AG04449 (cell line): ENCODE measurements at regions not wholly inside any gene's neighbourhood (a gene's known extent, or its start where the extent isn't known, plus 50 kb on each side); places are given as distances from the start of the nearest gene placed in this dataset.

Experiments used
- CTCF ChIA-PET: fragments of 350-600 bp; formaldehyde crosslinking; extraction: SDS; loops from one replicate; lab custom pipeline; 2021; ENCODE audit warnings: antibody characterized with exemption; lab: Yijun Ruan, JAX
- POLR2A ChIA-PET: fragments of 400-600, 350-600 bp; formaldehyde crosslinking; extraction: SDS; loops from one replicate; lab custom pipeline; 2020; ENCODE audit warnings: antibody characterized with exemption, inconsistent platforms; lab: Yijun Ruan, JAX
- DNase-seq: peaks from one replicate; pipeline ENCODE4 v3.0.0-alpha.2; 2010; ENCODE audit warnings: low read depth, low spot score
- H3K4me3 ChIP-seq: 2 replicates; pipeline ENCODE4 v1.5.1; 2011; ENCODE audit warnings: low read depth, mild to moderate bottlenecking, control low read depth, low read length
- CTCF ChIP-seq: IDR thresholded peaks from one replicate; pipeline ENCODE4 v1.5.1; 2011; ENCODE audit warnings: mild to moderate bottlenecking, moderate library complexity, low read length, control low read depth, inconsistent platforms; ENCODE audit not compliant: insufficient read depth; ENCODE audit errors: missing control alignments

GRCh38 chr16:63960321-63960720 is 1161.5 kb downstream of the CDH11 start:
- H3K4me3 ChIP-seq, result no peak overlapping the region
- ChIA-PET CTCF (no interaction called here), POLR2A (no interaction called here)
- TF ChIP-seq CTCF, result no peak
- DNase-seq, result no peak

GRCh38 chr16:63947022-63947421 is 1174.8 kb downstream of the CDH11 start:
- ChIA-PET CTCF (interaction anchor here (1.1 kb wide), 1 partner anchor 523 kb away, joined by 3 read pairs; no protein-coding TSS in a partner anchor), POLR2A (no interaction called here)
- TF ChIP-seq CTCF, result no peak
- no peak overlapping the region for H3K4me3 ChIP-seq
- DNase-seq, result no peak

GRCh38 chr16:63945806-63946205 is 1176.1 kb downstream of the CDH11 start:
- H3K4me3 ChIP-seq, result no peak overlapping the region
- POLR2A ChIA-PET, result no interaction called here
- CTCF ChIA-PET, result no interaction called here
- no peak for DNase-seq
- TF ChIP-seq CTCF, result no peak

GRCh38 chr16:63943566-63943965 is 1178.3 kb downstream of the CDH11 start:
- no peak overlapping the region for H3K4me3 ChIP-seq
- TF ChIP-seq CTCF, result no peak
- no peak for DNase-seq
- CTCF ChIA-PET, result interaction anchor here (0.7 kb wide), 1 partner anchor 85 kb away, joined by 3 read pairs; no protein-coding TSS in a partner anchor
- POLR2A ChIA-PET, result no interaction called here

GRCh38 chr16:63938661-63939060 is 1183.2 kb downstream of the CDH11 start:
- no peak for TF ChIP-seq CTCF
- DNase-seq, result no peak
- CTCF ChIA-PET, result no interaction called here
- no peak overlapping the region for H3K4me3 ChIP-seq
- POLR2A ChIA-PET, result no interaction called here

- ChIA-PET POLR2A (no interaction called here), CTCF (no interaction called here)
- DNase-seq, result no peak
- no peak overlapping the region for H3K4me3 ChIP-seq
- TF ChIP-seq CTCF, result no peak
Observed at GRCh38 chr16:63933841-63934240, 1188.0 kb downstream of the CDH11 start.
